Pancreas (tissue), 10 donors: ENCODE measurements at regions not wholly inside any gene's neighbourhood (a gene's known extent, or its start where the extent isn't known, plus 50 kb on each side); places are given as distances from the start of the nearest gene placed in this dataset.

Source experiments
- ATAC-seq, 4 donors: fragments of 200-7000 bp; cut with Tn5 transposase; one replicate each; pipeline versions ENCODE4 v1.8.0 to v1.9.1; 2020; ENCODE audit warnings: mild to moderate bottlenecking in 4 of 4, moderate library complexity in 4 of 4
- DNase-seq, 6 donors: peaks; one replicate each; pipeline ENCODE4 v3.0.0-alpha.2; 2020
- FAIRE-seq: peaks from 2 replicates; lab custom pipeline; 2012; peaks lifted over from hg19 to GRCh38; lab: Jason Lieb, UNC
- H3K27ac ChIP-seq, 4 donors: fragments of 200-600 bp; sonication (generic); 1 replicate in 3 of 4; 2 replicates in 1 of 4; pipeline versions ENCODE4 v1.5.0 to v1.8.0; 2020
- H3K27me3 ChIP-seq, 4 donors: fragments of 200-600 bp; one replicate each; pipeline ENCODE4 v1.8.0; 2021
- H3K36me3 ChIP-seq, 3 donors: fragments of 200-600 bp; sonication (generic) in 1 of 3; one replicate each; pipeline versions ENCODE4 v1.5.0 to v1.8.0; 2020 to 2021
- H3K4me1 ChIP-seq, 3 donors: fragments of 200-600 bp; one replicate each; pipeline ENCODE4 v1.8.0; 2021
- H3K4me3 ChIP-seq, 4 donors: fragments of 200-600 bp; sonication (generic) in 2 of 4; one replicate each; pipeline versions ENCODE4 v1.5.0 to v1.8.0; 2020 to 2021
- H3K9me3 ChIP-seq, 4 donors: fragments of 200-600 bp; one replicate each; pipeline ENCODE4 v1.8.0; 2021
- CTCF ChIP-seq, 4 donors: fragments of 200-600 bp; sonication (generic) in 3 of 4; IDR thresholded peaks; one replicate each; pipeline versions ENCODE4 v1.5.0 to v1.8.0; 2021; ENCODE audit warnings: antibody characterized with exemption in 4 of 4
- WGBS, 2 donors: extraction: QIAGEN DNeasy Blood & Tissue Kit; methylation state at CpG; one replicate each; pipeline ENCODE4 v1.1.7; 2013; 5-methylcytosine and 5-hydroxymethylcytosine counted together
- intact Hi-C, 3 donors: fragments of 100-400 bp; cut with DNase I; formaldehyde crosslinking; loops; one replicate each; pipeline versions ENCODE4 v1.11.1 to v1.14.2; 2022
- donor health status: healthy with polysubstance abuse.
- donor health status: DM: no; HTN: no; CAD: no; lungs with moderate emphysema.
- donor health status: DM: no; HTN: no; CAD: no.
- donor health status: control.
- donor health status: control.
- donor health status: Bipolar disorder and iron deficiency.
- donor health status: DM: yes; HTN: yes; CAD: no.
- donor health status: DM: no; HTN: no; CAD: no.
- donor health status: DM: no; HTN: no; CAD: no.
- donor health status: DM: yes; HTN: yes; CAD: no.

- no peaks in the 10 kb centered on the region for H3K27me3 ChIP-seq
- ATAC-seq (no peak), FAIRE-seq (no peak), DNase-seq (no peak)
- no peak for TF ChIP-seq CTCF (IDR thresholded peaks at IDR 0.05)
- intact Hi-C loops = no loop called here
- no peak overlapping the region for H3K4me3 ChIP-seq
- no peaks in the 10 kb centered on the region for H3K36me3 ChIP-seq
- H3K9me3 ChIP-seq = no peaks in the 10 kb centered on the region
- no peak overlapping the region for H3K27ac ChIP-seq
- WGBS, 2 donors = 53 to 65% methylated on average over 2 of the region's 2 CpGs
- no peaks in the 10 kb centered on the region for H3K4me1 ChIP-seq
Measured at GRCh38 chr14:28577711-28578131, 188.9 kb upstream of the FOXG1 start.

DNA sequence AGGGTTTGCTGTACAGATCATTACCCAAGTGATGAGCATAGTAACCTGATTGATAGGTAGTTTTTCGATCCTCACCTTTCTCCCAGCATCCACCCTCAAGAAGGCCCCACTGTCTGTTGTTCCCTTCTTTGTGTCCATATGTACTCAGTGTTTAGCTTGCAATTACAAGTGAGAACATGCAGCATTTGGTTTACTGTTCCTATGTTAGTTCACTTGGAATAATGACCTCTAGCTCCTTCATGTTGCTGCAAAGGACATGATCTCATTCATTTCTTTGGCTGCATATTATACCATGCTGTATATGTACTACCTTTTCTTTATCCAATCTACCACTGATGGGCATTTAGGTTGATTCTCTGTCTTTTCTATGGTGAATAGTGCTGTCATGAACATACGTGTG, 181.6 kb upstream of the FOXG1 start:
- Histone ChIP-seq H3K4me1 (no peaks in the 10 kb centered on the region), H3K4me3 (no peak overlapping the region), H3K27me3 (no peaks in the 10 kb centered on the region), H3K36me3 (no peaks in the 10 kb centered on the region), H3K27ac (no peak overlapping the region), H3K9me3 (no peaks in the 10 kb centered on the region)
- no peak for FAIRE-seq
- TF ChIP-seq CTCF (IDR thresholded peaks at IDR 0.05) = no peak
- no peak for ATAC-seq
- no peak for DNase-seq
- intact Hi-C loops = no loop called here
- 56 to 64% methylated on average over 2 of the region's 2 CpGs for WGBS, 2 donors

GRCh38 chr14:28589792-28590191, 176.8 kb upstream of the FOXG1 start:
- ATAC-seq (no peak), DNase-seq (no peak), FAIRE-seq (no peak)
- intact Hi-C loops = no loop called here
- Histone ChIP-seq H3K36me3 (no peaks in the 10 kb centered on the region), H3K27me3 (no peaks in the 10 kb centered on the region), H3K4me3 (no peak overlapping the region), H3K27ac (no peak overlapping the region), H3K9me3 (no peaks in the 10 kb centered on the region), H3K4me1 (no peaks in the 10 kb centered on the region)
- WGBS, 2 donors = 8 to 31% methylated on average over 1 of the region's 1 CpG
- no peak for TF ChIP-seq CTCF (IDR thresholded peaks at IDR 0.05)

- Histone ChIP-seq H3K4me1 (no peaks in the 10 kb centered on the region), H3K9me3 (no peaks in the 10 kb centered on the region), H3K27me3 (no peaks in the 10 kb centered on the region), H3K4me3 (no peak overlapping the region), H3K36me3 (no peaks in the 10 kb centered on the region), H3K27ac (no peak overlapping the region)
- FAIRE-seq (no peak), ATAC-seq (no peak), DNase-seq (no peak)
- intact Hi-C loops = no loop called here
- TF ChIP-seq CTCF (IDR thresholded peaks at IDR 0.05) = no peak
Measured at GRCh38 chr14:28596391-28596790, 170.2 kb upstream of the FOXG1 start.

DNA sequence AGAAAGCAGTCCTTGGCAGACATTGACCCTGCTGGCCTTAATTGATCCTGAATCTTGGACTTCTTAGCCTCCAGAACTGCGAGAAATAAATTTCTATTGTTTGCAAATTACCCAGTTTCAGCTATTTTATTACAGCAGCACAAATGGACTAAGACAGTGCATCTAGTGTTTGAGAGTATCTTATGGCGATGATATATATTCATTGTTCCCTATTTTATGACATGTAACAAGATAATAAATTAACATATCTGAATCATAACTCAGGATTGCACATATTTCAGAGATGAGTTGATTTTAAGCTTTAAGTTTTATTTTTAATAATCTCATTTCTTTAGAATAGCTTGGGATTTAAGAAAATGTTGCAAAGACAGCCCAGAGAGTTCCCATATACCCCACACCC, 167.4 kb upstream of the FOXG1 start:
- H3K4me3 ChIP-seq = no peak overlapping the region
- no peaks in the 10 kb centered on the region for H3K4me1 ChIP-seq
- no peak for DNase-seq
- FAIRE-seq = no peak
- no peaks in the 10 kb centered on the region for H3K9me3 ChIP-seq
- TF ChIP-seq CTCF (IDR thresholded peaks at IDR 0.05) = no peak
- 49 to 50% methylated on average over 2 of the region's 2 CpGs for WGBS, 2 donors
- ATAC-seq = no peak
- intact Hi-C loops = no loop called here
- H3K36me3 ChIP-seq = no peaks in the 10 kb centered on the region
- no peaks in the 10 kb centered on the region for H3K27me3 ChIP-seq
- no peak overlapping the region for H3K27ac ChIP-seq
